ENCODE measurements at regions not wholly inside any gene's neighbourhood (a gene's known extent, or its start where the extent isn't known, plus 50 kb on each side); places are given as distances from the start of the nearest gene placed in this dataset.
"Not testable (repeated sequence)": the region's sequence is repeated elsewhere in the genome, so short reads cannot be mapped to it uniquely, and the experiment has no call there.

GRCh38 chr9:74071502-74071901 is 425.6 kb upstream of the RORB start:
- no peaks in the 10 kb centered on the region for H3K9me3 ChIP-seq
- H3K4me3 ChIP-seq (ENCODE audit: low read depth, low read length) = no peak overlapping the region
- no peaks in the 10 kb centered on the region for H3K36me3 ChIP-seq (ENCODE audit: control insufficient read depth, insufficient read depth, low read length)
- no peak for TF ChIP-seq CTCF (IDR thresholded peaks at IDR 0.05; ENCODE audit: insufficient read depth in 1 of 2, low read depth in 1 of 2, low read length in 1 of 2, severe bottlenecking in 1 of 2, unreplicated experiment in 1 of 2)
- CTCF ChIA-PET = no interaction called here
- Mint-ChIP-seq H3K27me3 (ENCODE audit: insufficient read depth, unreplicated experiment) (no peaks in the 10 kb centered on the region), H3K36me3 (ENCODE audit: insufficient read depth, unreplicated experiment) (no peaks in the 10 kb centered on the region), H3K27ac (ENCODE audit: unreplicated experiment) (no peak overlapping the region), H3K4me3 (ENCODE audit: unreplicated experiment) (no peak overlapping the region), H3K9me3 (ENCODE audit: unreplicated experiment) (no peaks in the 10 kb centered on the region), H3K4me1 (ENCODE audit: low read depth, unreplicated experiment) (no peaks in the 10 kb centered on the region)
- H3K27me3 ChIP-seq (replicated peaks; ENCODE audit: control insufficient read depth, insufficient read depth, low read length) = no peaks in the 10 kb centered on the region
- POLR2A ChIA-PET = no interaction called here
- DNase-seq = no peak
- H3K4me1 ChIP-seq = no peaks in the 10 kb centered on the region
- intact Hi-C loops (cut with micrococcal nuclease; ENCODE audit: unreplicated experiment) = no loop called here
- BruUV-seq (replicated peaks) = no TSS peak

GRCh38 chr9:74073897-74074296 is 423.2 kb upstream of the RORB start:
- intact Hi-C loops (cut with micrococcal nuclease; ENCODE audit: unreplicated experiment) = no loop called here
- Mint-ChIP-seq H3K4me3 (ENCODE audit: unreplicated experiment) (no peak overlapping the region), H3K36me3 (ENCODE audit: insufficient read depth, unreplicated experiment) (no peaks in the 10 kb centered on the region), H3K9me3 (ENCODE audit: unreplicated experiment) (no peaks in the 10 kb centered on the region), H3K27ac (ENCODE audit: unreplicated experiment) (no peak overlapping the region), H3K27me3 (ENCODE audit: insufficient read depth, unreplicated experiment) (no peaks in the 10 kb centered on the region), H3K4me1 (ENCODE audit: low read depth, unreplicated experiment) (no peaks in the 10 kb centered on the region)
- ChIA-PET CTCF (no interaction called here), POLR2A (no interaction called here)
- no peak for DNase-seq
- no TSS peak for BruUV-seq (replicated peaks)
- no peaks in the 10 kb centered on the region for H3K4me1 ChIP-seq
- no peak overlapping the region for H3K4me3 ChIP-seq (ENCODE audit: low read depth, low read length)
- H3K9me3 ChIP-seq = no peaks in the 10 kb centered on the region
- TF ChIP-seq CTCF (IDR thresholded peaks at IDR 0.05; ENCODE audit: insufficient read depth in 1 of 2, low read depth in 1 of 2, low read length in 1 of 2, severe bottlenecking in 1 of 2, unreplicated experiment in 1 of 2) = no peak
- no peaks in the 10 kb centered on the region for H3K27me3 ChIP-seq (replicated peaks; ENCODE audit: control insufficient read depth, insufficient read depth, low read length)
- H3K36me3 ChIP-seq (ENCODE audit: control insufficient read depth, insufficient read depth, low read length) = no peaks in the 10 kb centered on the region

- no peak for DNase-seq
- Mint-ChIP-seq H3K4me3 (ENCODE audit: unreplicated experiment) (no peak overlapping the region), H3K27ac (ENCODE audit: unreplicated experiment) (no peak overlapping the region), H3K27me3 (ENCODE audit: insufficient read depth, unreplicated experiment) (no peaks in the 10 kb centered on the region), H3K9me3 (ENCODE audit: unreplicated experiment) (no peaks in the 10 kb centered on the region), H3K4me1 (ENCODE audit: low read depth, unreplicated experiment) (no peaks in the 10 kb centered on the region), H3K36me3 (ENCODE audit: insufficient read depth, unreplicated experiment) (no peaks in the 10 kb centered on the region)
- H3K4me1 ChIP-seq = no peaks in the 10 kb centered on the region
- ChIA-PET CTCF (no interaction called here), POLR2A (no interaction called here)
- H3K36me3 ChIP-seq (ENCODE audit: control insufficient read depth, insufficient read depth, low read length) = no peaks in the 10 kb centered on the region
- no peak overlapping the region for H3K4me3 ChIP-seq (ENCODE audit: low read depth, low read length)
- H3K27me3 ChIP-seq (replicated peaks; ENCODE audit: control insufficient read depth, insufficient read depth, low read length) = no peaks in the 10 kb centered on the region
- H3K9me3 ChIP-seq = no peaks in the 10 kb centered on the region
- BruUV-seq (replicated peaks) = no TSS peak
- intact Hi-C loops (cut with micrococcal nuclease; ENCODE audit: unreplicated experiment) = no loop called here
- no peak for TF ChIP-seq CTCF (IDR thresholded peaks at IDR 0.05; ENCODE audit: insufficient read depth in 1 of 2, low read depth in 1 of 2, low read length in 1 of 2, severe bottlenecking in 1 of 2, unreplicated experiment in 1 of 2)
Observed at GRCh38 chr9:74078647-74079046, 418.5 kb upstream of the RORB start.

GRCh38 chr9:74080652-74081051 is 416.5 kb upstream of the RORB start:
- H3K4me1 Mint-ChIP-seq (ENCODE audit: low read depth, unreplicated experiment); H3K4me3 ChIP-seq (ENCODE audit: low read depth, low read length); POLR2A ChIA-PET; CTCF ChIA-PET; H3K36me3 Mint-ChIP-seq (ENCODE audit: insufficient read depth, unreplicated experiment); H3K4me3 Mint-ChIP-seq (ENCODE audit: unreplicated experiment); H3K9me3 Mint-ChIP-seq (ENCODE audit: unreplicated experiment); H3K27me3 ChIP-seq (replicated peaks; ENCODE audit: control insufficient read depth, insufficient read depth, low read length); H3K9me3 ChIP-seq; H3K4me1 ChIP-seq; BruUV-seq (replicated peaks); DNase-seq; H3K36me3 ChIP-seq (ENCODE audit: control insufficient read depth, insufficient read depth, low read length); H3K27ac Mint-ChIP-seq (ENCODE audit: unreplicated experiment); H3K27me3 Mint-ChIP-seq (ENCODE audit: insufficient read depth, unreplicated experiment); intact Hi-C loops (cut with micrococcal nuclease; ENCODE audit: unreplicated experiment): not testable (repeated sequence)

Data from Caco-2 (cell line).